Embryonic facial prominence (tissue), 1 donor: ENCODE measurements at regions not wholly inside any gene's neighbourhood (a gene's known extent, or its start where the extent isn't known, plus 50 kb on each side); places are given as distances from the start of the nearest gene placed in this dataset.

ENCODE experiments used
- DNase-seq: peaks from one replicate; pipeline ENCODE4 v3.0.0-alpha.2; 2016; ENCODE audit errors: extremely low spot score

- DNase-seq, result no peak
Measured at GRCh38 chr6:164570801-164571200, 738.6 kb downstream of the C6orf118 start.

DNA sequence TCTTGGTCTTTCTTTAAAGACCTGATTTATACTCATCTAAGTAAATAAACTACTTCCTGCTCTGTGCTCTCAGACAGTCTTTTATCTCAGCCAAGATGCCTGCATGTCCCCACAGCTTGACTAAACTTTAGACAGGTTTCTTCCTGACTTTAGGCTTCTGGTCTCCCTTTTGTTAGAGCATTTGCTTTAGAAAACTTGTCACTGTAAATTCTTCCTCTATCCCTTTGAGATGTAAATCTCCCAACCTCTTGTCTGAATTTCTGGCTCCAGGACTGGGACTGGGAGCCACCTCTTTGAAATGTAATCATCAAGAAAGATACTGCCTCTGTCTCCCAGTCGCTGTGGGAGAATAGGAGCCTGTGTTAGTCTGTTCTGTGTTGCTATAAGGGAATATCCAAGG, 739.9 kb downstream of the C6orf118 start:
- DNase-seq, result no peak

DNA sequence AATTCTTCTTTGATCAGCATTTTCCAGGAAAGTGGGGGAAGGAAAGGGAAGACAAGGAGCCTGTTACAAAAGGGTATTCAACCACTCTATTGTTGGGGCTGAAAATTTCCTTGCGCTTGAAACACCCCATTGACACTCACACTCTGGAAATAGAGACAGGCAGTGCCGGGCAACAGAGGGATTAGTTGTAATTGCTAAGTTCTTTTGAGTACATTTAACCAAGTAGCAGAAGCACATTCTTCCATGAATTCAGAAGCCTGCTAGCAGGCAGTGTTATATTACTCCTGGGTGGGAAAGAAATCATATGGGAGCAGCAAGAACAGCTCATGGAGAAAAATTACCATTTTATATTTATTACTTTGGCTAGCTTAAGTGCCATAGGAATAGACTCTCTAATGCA, 745.5 kb downstream of the C6orf118 start:
- no peak for DNase-seq

DNA sequence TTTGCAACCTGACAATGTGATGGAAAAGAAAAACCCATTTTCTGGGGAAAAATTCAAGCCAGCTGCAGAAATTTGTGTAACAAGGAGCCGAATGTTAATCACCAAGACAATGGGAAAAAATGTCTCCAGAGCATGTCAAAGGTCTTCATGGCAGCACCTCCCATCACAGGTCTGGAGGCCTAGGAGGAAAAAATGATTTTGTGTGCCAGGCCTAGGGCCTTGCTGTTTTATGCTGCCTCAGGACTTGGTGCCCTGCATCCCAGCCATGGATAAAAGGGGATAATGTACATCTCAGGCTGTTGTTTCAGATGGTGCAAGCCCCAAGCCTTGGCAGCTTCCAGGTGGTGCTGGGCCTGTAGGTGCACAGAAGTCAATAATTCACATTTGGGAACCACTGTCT, 747.7 kb downstream of the C6orf118 start:
- no peak for DNase-seq

GRCh38 chr6:164554700-164555476, 754.5 kb downstream of the C6orf118 start:
- no peak for DNase-seq

- no peak for DNase-seq
Measured at GRCh38 chr6:164554226-164554625, 755.2 kb downstream of the C6orf118 start.

DNA sequence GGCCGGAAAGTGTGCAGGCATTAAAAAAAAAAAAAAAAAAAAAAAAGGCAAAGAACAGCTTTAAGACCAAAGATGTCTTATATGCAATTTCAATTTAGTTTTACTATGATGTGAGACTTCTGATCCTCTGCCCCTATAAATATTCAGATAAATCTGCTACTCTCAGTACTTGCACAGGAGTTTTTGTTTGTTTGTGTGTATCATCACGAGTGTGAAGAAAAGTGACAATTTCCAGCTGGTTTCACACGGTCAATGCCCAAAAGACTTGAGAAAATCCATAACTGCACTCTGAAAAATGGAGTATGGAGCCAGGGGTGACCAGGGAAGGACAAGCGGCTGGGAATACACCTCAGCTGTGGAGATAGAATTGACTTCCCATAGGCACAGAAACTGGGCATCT, 757.7 kb downstream of the C6orf118 start:
- DNase-seq, result no peak

GRCh38 chr6:164547076-164547475, 762.3 kb downstream of the C6orf118 start:
- no peak for DNase-seq

DNA sequence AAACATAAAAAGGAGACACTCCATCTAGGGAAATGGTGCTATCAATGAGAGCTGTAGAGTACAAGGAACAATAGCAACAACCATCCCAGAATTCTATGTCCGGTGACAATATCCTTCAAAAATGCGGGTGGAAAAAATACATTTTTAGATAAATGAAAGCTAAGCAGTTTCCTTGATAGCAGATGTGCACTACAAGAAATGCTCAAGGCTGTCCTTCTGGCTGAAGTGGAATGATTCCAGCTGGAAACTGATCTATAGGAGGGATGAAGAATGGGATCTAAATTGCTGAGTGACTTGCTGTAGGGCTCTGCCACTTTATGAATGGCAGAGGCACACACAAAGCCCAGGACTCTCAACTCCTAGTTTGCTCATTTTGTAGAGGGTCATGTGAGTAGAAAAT, 763.1 kb downstream of the C6orf118 start:
- no peak for DNase-seq

- no peak for DNase-seq
Measured at GRCh38 chr6:164534070-164534766, 775.2 kb downstream of the C6orf118 start.

DNA sequence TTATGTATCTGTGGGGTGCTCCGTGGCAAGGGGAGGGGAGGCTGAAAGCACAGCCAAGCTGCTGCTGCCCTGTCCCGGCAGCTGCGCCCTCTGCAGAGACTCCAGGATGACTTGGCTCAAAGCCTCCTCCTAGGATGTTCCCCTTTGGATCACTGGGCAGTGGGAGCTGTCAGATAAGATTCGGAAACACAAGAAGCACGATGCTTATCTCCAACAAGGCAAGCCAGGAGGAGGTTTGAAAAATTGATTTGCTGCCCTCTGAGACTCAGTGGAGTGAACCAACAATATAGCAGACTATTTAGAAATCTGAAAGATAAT, 776.4 kb downstream of the C6orf118 start:
- DNase-seq, result no peak

- no peak for DNase-seq
Measured at GRCh38 chr6:164532198-164533044, 777.0 kb downstream of the C6orf118 start.

GRCh38 chr6:164531736-164532135, 777.7 kb downstream of the C6orf118 start:
- no peak for DNase-seq

DNA sequence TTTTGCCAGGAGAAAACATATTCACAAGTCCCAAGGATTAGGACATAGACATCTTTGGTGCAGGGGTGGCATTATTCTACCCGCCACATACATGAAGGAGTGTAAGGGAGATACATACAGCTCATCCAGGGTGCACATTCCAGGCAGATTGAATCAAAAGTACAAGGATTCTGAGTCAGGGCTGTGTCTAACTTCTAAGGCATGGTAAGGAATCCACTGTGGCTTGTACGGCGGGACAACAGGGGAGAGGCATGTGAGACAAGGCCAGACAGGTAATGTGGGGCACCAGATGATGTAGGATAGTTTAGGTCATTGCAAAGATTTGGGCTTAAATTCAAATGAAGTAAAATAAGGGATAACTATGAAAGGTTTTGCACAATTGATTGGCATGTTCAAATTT, 780.9 kb downstream of the C6orf118 start:
- no peak for DNase-seq

DNA sequence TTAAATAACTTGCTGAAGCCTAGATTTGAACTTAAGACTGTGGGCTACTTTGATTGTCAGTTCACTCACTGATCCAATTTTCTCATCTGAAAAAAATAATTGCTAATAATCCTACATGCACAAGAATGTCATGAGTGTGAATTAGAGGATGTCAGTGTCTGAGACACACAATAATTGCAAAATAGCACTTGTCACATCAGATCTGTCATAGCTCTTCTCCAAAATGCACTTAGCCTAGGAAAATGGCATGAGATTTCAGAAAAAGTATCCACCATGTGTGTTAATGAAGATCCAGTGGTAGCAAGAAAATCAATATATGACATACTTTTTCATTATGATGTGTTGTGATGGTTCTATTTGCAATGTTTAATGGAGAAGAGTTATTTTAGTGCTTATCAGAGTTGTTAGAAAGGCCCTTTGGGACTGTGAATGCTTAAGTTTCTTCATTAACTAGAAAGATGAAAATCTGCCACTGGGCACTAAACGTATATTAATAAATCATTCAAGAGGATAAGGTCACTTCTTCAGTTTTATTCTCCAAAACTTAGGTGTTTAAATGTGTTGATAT, 786.2 kb downstream of the C6orf118 start:
- no peak for DNase-seq

DNA sequence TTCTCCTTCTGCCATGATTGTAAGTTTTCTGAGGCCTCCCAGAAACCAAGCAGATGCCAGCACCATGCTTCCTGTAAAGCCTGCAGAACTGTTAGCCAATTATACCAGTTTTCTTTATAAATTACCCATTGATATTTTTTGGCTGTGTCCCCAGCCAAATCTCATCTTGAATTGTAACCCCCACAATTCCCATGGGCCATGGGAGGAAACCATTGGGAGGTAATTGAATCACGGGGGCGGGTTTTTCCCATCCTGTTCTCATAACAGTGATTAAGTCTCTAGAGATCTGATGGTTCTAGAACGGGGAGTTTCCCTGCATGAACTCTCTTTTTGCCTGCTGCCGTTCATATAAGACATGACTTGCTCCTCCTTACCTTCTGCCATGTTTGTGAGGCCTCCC, 788.5 kb downstream of the C6orf118 start:
- DNase-seq, result no peak

- DNase-seq, result no peak
Measured at GRCh38 chr6:164507206-164507940, 802.0 kb downstream of the C6orf118 start.

- no peak for DNase-seq
Measured at GRCh38 chr6:164505425-164505824, 804.0 kb downstream of the C6orf118 start.

GRCh38 chr6:164502833-164503232, 806.6 kb downstream of the C6orf118 start:
- DNase-seq, result no peak

DNA sequence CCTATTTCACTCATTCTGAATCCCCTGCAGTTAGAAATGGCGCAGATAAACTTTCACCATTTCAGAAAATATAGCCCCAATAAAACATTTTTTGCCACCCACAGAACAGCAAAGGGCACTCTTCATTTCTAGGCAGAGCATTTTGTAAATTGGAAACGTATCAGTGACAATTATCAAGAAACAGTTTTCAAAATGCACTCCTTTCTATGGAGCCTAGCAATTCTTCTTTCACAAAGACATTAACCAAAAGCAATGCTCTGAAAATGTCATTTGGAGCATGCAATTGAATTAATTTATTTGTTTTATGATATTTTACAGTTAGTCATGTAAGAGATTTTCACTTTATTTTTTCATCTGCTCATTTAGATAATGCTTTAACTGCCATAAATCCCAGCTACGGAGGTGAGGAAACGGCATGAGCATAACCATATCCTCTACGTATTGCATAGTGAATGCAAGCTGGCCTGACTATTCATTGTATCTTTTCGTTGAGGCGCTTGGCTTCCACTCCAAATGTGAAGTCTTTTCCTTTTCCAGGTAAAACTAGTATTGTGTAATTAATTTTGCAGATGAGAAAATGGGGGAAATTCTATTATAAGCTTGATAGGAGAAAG, 813.4 kb downstream of the C6orf118 start:
- no peak for DNase-seq

DNA sequence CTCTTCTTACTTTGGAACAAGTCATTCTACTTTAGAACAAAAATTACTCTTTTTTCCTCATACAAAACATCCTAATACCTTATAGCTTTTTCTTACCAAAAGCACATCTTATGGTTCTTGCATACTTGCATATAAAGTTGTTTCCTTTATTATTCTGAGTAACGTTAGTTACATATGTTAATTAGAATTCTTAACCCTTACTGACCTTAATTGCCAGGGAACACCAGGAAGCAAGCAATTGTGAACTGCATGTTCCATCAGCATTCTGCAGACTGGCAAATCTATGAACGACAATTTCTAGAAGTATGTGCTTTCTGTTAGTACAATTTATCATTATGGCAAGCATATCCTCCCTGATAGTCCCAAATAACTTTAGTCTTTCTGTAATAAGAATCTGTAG, 831.0 kb downstream of the C6orf118 start:
- DNase-seq, result no peak
